ENCODE measurements at regions not wholly inside any gene's neighbourhood (a gene's known extent, or its start where the extent isn't known, plus 50 kb on each side); places are given as distances from the start of the nearest gene placed in this dataset. TPM values are rescaled to one million over a fixed set of nuclear protein-coding genes. Genes with fewer than 3 reads are reported as not detected.
A peak's percentile ranks its signal among the peaks of the same experiment; 100 is the strongest.

DNA sequence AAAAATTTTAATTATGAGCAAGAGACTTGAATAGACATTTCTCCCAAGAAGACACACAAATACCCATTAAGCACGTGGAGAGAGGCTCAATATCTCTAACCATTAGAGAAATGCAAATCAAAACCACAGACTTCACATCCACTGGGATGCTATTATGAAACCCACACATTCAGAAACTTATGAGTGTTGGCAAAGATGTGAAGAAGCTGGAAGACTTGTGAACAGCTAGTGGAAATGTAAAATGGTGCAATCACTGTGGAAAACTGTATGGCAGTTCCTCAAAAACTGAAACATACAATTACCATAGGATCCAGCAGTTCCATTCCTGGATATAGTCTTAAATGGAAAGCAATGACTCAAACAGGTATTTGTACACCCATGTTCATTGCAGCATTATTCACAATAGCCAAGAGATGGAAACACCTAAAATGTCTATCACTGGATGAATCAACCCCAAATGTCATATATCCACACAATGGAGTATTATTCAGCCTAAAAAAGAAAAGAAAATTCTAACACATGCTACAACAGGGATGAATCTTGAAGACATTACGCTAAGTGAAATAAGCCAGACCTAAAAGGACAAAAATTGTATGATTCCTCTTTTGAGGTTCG lies 53.5 kb upstream of the FRMD4A start:
- POLR2A ChIA-PET, result interaction anchor here (0.7 kb wide), 1 partner anchor 464 kb away, joined by 3 read pairs; no protein-coding TSS in a partner anchor
- H3K27me3 Mint-ChIP-seq, result peaks cover 0 to 11% (median 3%) of the 10 kb centered on the region in 5 donors
- ATAC-seq (no peak), DNase-seq (no peak)
- H3K27ac Mint-ChIP-seq, result no peak overlapping the region
- H3K4me3 Mint-ChIP-seq, result no peak overlapping the region
- peaks cover 17 to 41% (median 37%) of the 10 kb centered on the region in 4 donors for H3K4me1 Mint-ChIP-seq
- peaks cover 0 to 4% (median 0%) of the 10 kb centered on the region in 3 donors for H3K36me3 Mint-ChIP-seq
- no peaks in the 10 kb centered on the region for H3K9me3 Mint-ChIP-seq

- Mint-ChIP-seq H3K27ac (no peak overlapping the region), H3K36me3 (peaks cover 0 to 2% (median 0%) of the 10 kb centered on the region in 3 donors), H3K27me3 (peaks cover 0 to 11% (median 2%) of the 10 kb centered on the region in 5 donors), H3K4me1 (peaks cover 18 to 38% (median 34%) of the 10 kb centered on the region in 4 donors), H3K4me3 (peak overlapping the region in 1 of 10 donors; percentile 12), H3K9me3 (no peaks in the 10 kb centered on the region)
- ATAC-seq (no peak), DNase-seq (no peak)
- POLR2A ChIA-PET, result no interaction called here
These were observed 52.5 kb upstream of the FRMD4A start for GRCh38 chr10:14383266-14383665.

GRCh38 chr10:14382531-14382930 lies 51.8 kb upstream of the FRMD4A start:
- no peak for DNase-seq
- Mint-ChIP-seq H3K9me3 (no peaks in the 10 kb centered on the region), H3K27ac (peak overlapping the region in 2 of 10 donors; percentile 49 to 82), H3K36me3 (no peaks in the 10 kb centered on the region), H3K4me1 (peaks cover 18 to 38% (median 34%) of the 10 kb centered on the region in 4 donors), H3K27me3 (peaks cover 0 to 11% (median 0%) of the 10 kb centered on the region in 5 donors), H3K4me3 (no peak overlapping the region)
- POLR2A ChIA-PET, result interaction anchor here (0.6 kb wide), 1 partner anchor 434 kb away, joined by 4 read pairs; no protein-coding TSS in a partner anchor
- no peak for ATAC-seq

DNA sequence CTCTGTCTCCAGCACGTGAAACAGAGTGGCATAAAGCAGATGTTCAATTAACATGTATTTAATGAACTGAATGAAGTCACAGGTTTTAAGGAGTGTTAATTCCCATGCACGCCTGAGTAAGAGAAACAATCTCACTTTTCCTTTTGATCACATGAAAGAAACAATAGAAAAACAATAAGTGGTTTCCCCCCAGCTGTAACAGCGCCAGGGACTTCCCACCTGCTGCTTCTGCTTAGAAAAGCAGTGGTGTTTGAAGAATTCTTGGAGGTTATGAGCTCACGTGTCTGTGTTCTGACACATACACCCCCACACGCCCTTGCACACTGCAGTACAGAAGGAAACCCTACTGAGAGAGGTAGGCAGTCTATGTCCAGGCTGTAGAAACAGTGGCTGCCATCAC lies 51.3 kb upstream of the FRMD4A start:
- peaks cover 0 to 11% (median 0%) of the 10 kb centered on the region in 5 donors for H3K27me3 Mint-ChIP-seq
- H3K4me3 Mint-ChIP-seq, result peak overlapping the region in 7 of 10 donors; percentile 5 to 64 (median 19)
- no peaks in the 10 kb centered on the region for H3K9me3 Mint-ChIP-seq
- POLR2A ChIA-PET, result interaction anchor here (0.6 kb wide), 1 partner anchor 433 kb away, joined by 4 read pairs; no protein-coding TSS in a partner anchor
- H3K36me3 Mint-ChIP-seq, result no peaks in the 10 kb centered on the region
- peak in 9 of 10 donors; percentile 11 to 72 (median 46) for DNase-seq
- ATAC-seq, result peak; percentile 97 to 98
- peaks cover 20 to 38% (median 34%) of the 10 kb centered on the region in 4 donors for H3K4me1 Mint-ChIP-seq
- peak overlapping the region in 6 of 10 donors; percentile 15 to 82 (median 47) for H3K27ac Mint-ChIP-seq

DNA sequence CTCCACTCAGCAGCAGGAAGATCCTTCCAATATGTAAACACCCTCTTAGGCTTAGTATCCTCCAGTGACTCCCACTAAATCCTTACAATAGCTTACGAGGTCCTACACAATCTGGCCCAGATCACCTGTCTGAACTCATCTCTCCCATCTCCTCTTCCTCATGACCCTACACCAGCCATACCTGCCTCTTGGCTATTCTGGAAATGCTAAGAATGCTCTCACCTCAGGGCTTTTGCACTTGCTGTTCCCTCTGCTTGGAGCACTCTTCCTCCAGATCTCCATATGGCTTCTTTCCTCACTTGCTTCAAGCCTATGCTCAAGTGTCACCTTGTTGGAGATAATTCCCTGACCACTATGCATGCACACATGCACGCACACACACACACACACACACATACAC lies 50.8 kb upstream of the FRMD4A start:
- Mint-ChIP-seq H3K27ac (peak overlapping the region in 7 of 10 donors; percentile 6 to 82 (median 42)), H3K36me3 (no peaks in the 10 kb centered on the region), H3K4me1 (peaks cover 20 to 38% (median 34%) of the 10 kb centered on the region in 4 donors), H3K27me3 (peaks cover 0 to 10% (median 2%) of the 10 kb centered on the region in 5 donors), H3K9me3 (no peaks in the 10 kb centered on the region), H3K4me3 (peak overlapping the region in 2 of 10 donors; percentile 5 to 64)
- POLR2A ChIA-PET, result no interaction called here
- DNase-seq, result no peak
- ATAC-seq, result no peak

- Mint-ChIP-seq H3K4me1 (peaks cover 20 to 36% (median 32%) of the 10 kb centered on the region in 4 donors), H3K27ac (peak overlapping the region in 1 of 10 donors; percentile 49), H3K27me3 (peaks cover 0 to 9% (median 2%) of the 10 kb centered on the region in 5 donors), H3K36me3 (no peaks in the 10 kb centered on the region), H3K4me3 (no peak overlapping the region), H3K9me3 (no peaks in the 10 kb centered on the region)
- POLR2A ChIA-PET, result no interaction called here
- DNase-seq (no peak), ATAC-seq (no peak)
These were observed 50.0 kb upstream of the FRMD4A start for GRCh38 chr10:14380746-14381145.

Small RNA genes in the stretch of these regions (microRNA-seq; reads per million reads assigned to microRNA genes)
- gene MIR1265 (ENCODE audit: borderline microRNAs expressed) (not detected), gene MIR4293 (ENCODE audit: borderline microRNAs expressed) (not detected)

Data from naive thymus-derived CD8-positive, alpha-beta T cell (primary cell).